SJCRH30 (cell line): ENCODE measurements at regions not wholly inside any gene's neighbourhood (a gene's known extent, or its start where the extent isn't known, plus 50 kb on each side); places are given as distances from the start of the nearest gene placed in this dataset.

ENCODE experiments used
- DNase-seq, 2 experiments: peaks; one replicate each; pipeline ENCODE4 v3.0.0-alpha.2; 2015 to 2020
- H3K27ac ChIP-seq: fragments of 250-450 bp; sonication (Bioruptor Pico); 2 replicates; pipeline ENCODE4 v1.5.1; 2020; ENCODE audit warnings: mild to moderate bottlenecking, moderate library complexity
- H3K27me3 ChIP-seq: fragments of 250-450 bp; sonication (Bioruptor Pico); 2 replicates; pipeline ENCODE4 v1.5.1; 2020; ENCODE audit warnings: mild to moderate bottlenecking, moderate library complexity
- H3K36me3 ChIP-seq: fragments of 250-450 bp; sonication (Bioruptor Pico); 2 replicates; pipeline ENCODE4 v1.5.1; 2020; ENCODE audit warnings: mild to moderate bottlenecking, moderate library complexity
- H3K4me1 ChIP-seq: fragments of 250-450 bp; sonication (Bioruptor Pico); 2 replicates; pipeline ENCODE4 v1.5.1; 2020; ENCODE audit warnings: mild to moderate bottlenecking, moderate library complexity
- H3K4me3 ChIP-seq: fragments of 250-450 bp; sonication (Bioruptor Pico); 2 replicates; pipeline ENCODE4 v1.5.1; 2020; ENCODE audit warnings: mild to moderate bottlenecking, moderate library complexity
- H3K9me3 ChIP-seq: fragments of 250-450 bp; sonication (Bioruptor Pico); replicated peaks from 2 replicates; pipeline ENCODE4 v1.5.1; 2020; ENCODE audit warnings: mild to moderate bottlenecking, moderate library complexity

DNA sequence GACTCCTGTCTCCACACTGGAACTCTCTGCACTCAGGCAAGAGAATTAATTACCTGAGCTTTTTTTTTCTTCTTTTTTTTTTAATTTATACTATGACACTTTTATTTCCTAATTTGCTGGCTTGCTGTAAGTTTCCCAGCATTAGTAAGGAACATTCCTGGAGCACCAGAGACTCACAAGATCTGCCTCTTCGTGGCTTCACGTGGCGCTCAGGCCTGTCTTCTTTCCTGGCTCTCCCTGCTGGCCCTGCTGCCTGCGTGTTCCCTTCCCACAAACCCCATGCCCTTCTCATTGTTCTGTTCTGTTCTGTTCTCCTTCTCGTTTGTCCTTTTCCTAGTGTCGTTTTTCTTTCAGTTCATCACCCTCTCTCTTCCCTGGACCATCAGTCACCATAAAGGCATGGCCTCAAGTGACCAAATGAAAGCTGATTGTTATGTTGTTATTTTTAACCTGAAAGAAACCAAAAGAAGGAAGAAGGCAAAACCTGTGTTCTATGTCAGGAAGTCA, 591.6 kb upstream of the PFKP start:
- H3K4me1 ChIP-seq = no peaks in the 10 kb centered on the region
- no peak for DNase-seq
- H3K36me3 ChIP-seq = no peaks in the 10 kb centered on the region
- H3K27ac ChIP-seq = no peak overlapping the region
- no peak overlapping the region for H3K4me3 ChIP-seq
- no peaks in the 10 kb centered on the region for H3K27me3 ChIP-seq
- H3K9me3 ChIP-seq = no peaks in the 10 kb centered on the region

- Histone ChIP-seq H3K9me3 (no peaks in the 10 kb centered on the region), H3K27me3 (no peaks in the 10 kb centered on the region), H3K36me3 (no peaks in the 10 kb centered on the region), H3K4me1 (no peaks in the 10 kb centered on the region), H3K4me3 (no peak overlapping the region), H3K27ac (no peak overlapping the region)
- no peak for DNase-seq
Observed at GRCh38 chr10:2471811-2472210, 595.5 kb upstream of the PFKP start.

GRCh38 chr10:2469802-2470201, 597.5 kb upstream of the PFKP start:
- H3K36me3 ChIP-seq = no peaks in the 10 kb centered on the region
- no peak overlapping the region for H3K27ac ChIP-seq
- H3K27me3 ChIP-seq = no peaks in the 10 kb centered on the region
- no peak overlapping the region for H3K4me3 ChIP-seq
- H3K9me3 ChIP-seq = no peaks in the 10 kb centered on the region
- H3K4me1 ChIP-seq = no peaks in the 10 kb centered on the region
- DNase-seq = no peak

GRCh38 chr10:2464483-2464882, 602.9 kb upstream of the PFKP start:
- DNase-seq = no peak
- H3K27me3 ChIP-seq = no peaks in the 10 kb centered on the region
- H3K27ac ChIP-seq = no peak overlapping the region
- no peaks in the 10 kb centered on the region for H3K36me3 ChIP-seq
- no peaks in the 10 kb centered on the region for H3K4me1 ChIP-seq
- no peaks in the 10 kb centered on the region for H3K9me3 ChIP-seq
- H3K4me3 ChIP-seq = no peak overlapping the region

DNA sequence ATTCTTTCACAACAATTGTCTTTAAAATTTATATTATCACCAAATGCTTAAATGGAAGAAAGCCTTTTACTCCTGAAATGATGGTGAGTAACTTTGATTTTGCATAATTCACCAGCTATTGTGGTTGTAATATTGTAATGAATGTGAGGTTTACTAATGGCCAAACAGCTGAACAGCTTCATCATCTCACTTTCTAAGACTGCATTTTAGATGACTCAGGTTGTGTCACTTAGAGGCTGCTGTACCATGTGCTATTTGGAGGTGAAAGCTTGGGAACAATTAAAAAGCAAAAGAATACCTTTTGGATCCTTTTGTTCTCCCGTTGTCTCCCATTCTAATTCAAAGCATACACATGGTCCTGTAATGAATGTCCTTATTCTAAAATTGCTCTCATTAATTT, 604.0 kb upstream of the PFKP start:
- no peak for DNase-seq
- no peak overlapping the region for H3K27ac ChIP-seq
- H3K9me3 ChIP-seq = no peaks in the 10 kb centered on the region
- no peaks in the 10 kb centered on the region for H3K27me3 ChIP-seq
- H3K4me3 ChIP-seq = no peak overlapping the region
- no peaks in the 10 kb centered on the region for H3K4me1 ChIP-seq
- no peaks in the 10 kb centered on the region for H3K36me3 ChIP-seq

GRCh38 chr10:2462581-2462980, 604.8 kb upstream of the PFKP start:
- H3K36me3 ChIP-seq = no peaks in the 10 kb centered on the region
- no peak for DNase-seq
- no peak overlapping the region for H3K27ac ChIP-seq
- H3K27me3 ChIP-seq = no peaks in the 10 kb centered on the region
- no peaks in the 10 kb centered on the region for H3K9me3 ChIP-seq
- no peak overlapping the region for H3K4me3 ChIP-seq
- H3K4me1 ChIP-seq = no peaks in the 10 kb centered on the region

DNA sequence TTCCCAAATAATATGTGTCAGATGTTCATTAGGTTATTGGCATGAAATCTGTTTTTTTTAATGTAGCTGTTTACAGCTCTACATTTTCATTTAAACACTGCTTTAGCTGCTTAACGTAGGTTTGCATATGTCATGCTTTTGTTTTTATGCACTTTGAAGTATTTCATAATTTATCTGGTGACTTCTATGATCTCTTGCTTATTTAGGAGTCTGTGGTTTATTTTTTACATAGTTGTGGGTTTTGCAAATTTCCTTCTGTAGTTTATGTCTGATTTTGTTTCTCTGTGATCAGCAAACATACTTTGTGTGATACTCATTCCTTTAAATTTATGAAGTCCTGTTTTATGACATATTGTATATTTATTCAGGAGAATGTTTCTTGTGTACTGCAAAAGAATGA, 606.5 kb upstream of the PFKP start:
- Histone ChIP-seq H3K9me3 (no peaks in the 10 kb centered on the region), H3K4me1 (no peaks in the 10 kb centered on the region), H3K36me3 (no peaks in the 10 kb centered on the region), H3K27ac (no peak overlapping the region), H3K4me3 (no peak overlapping the region), H3K27me3 (no peaks in the 10 kb centered on the region)
- no peak for DNase-seq

DNA sequence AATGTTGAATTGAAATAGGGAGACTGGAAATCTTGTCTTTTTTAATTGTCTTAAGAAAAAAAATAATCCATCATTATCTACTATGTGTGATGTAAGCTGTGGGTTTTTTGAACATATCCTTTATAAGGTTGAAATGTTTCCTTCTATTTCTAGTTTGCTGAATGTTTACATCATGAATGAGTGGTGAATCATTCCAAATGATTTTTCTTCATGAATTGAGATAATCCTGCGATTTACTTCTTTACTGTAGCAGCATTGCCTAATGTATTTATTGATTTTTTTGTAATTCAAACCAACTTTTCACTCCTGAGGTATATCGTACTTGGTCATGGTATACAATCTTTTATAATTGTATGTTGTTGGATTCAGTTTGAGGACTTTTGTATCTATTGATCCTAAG, 607.6 kb upstream of the PFKP start:
- no peak overlapping the region for H3K27ac ChIP-seq
- DNase-seq = no peak
- no peaks in the 10 kb centered on the region for H3K4me1 ChIP-seq
- H3K4me3 ChIP-seq = no peak overlapping the region
- H3K27me3 ChIP-seq = no peaks in the 10 kb centered on the region
- no peaks in the 10 kb centered on the region for H3K9me3 ChIP-seq
- H3K36me3 ChIP-seq = no peaks in the 10 kb centered on the region

DNA sequence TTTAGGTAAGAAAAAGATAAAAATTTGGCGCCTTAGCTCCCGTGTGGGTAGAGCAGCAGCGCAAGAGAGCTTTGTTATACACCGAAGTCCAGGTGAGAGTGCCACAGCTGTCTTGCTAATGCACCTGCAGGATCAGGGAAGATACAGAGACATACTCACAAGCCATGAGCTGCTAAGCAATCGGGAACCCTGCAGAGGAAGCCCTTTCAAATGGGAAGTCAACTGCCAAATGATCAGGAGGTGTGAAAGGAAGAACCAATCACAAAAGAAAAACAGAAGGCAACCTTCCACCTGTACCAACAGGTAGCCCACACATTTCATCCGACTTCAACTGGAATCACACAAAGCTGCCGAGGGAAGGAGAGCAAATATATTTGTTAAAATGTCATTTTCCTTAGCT, 610.5 kb upstream of the PFKP start:
- Histone ChIP-seq H3K36me3 (no peaks in the 10 kb centered on the region), H3K4me3 (no peak overlapping the region), H3K27ac (no peak overlapping the region), H3K27me3 (no peaks in the 10 kb centered on the region), H3K4me1 (no peaks in the 10 kb centered on the region), H3K9me3 (no peaks in the 10 kb centered on the region)
- no peak for DNase-seq

GRCh38 chr10:2445370-2445769, 622.0 kb upstream of the PFKP start:
- H3K4me1 ChIP-seq = no peaks in the 10 kb centered on the region
- no peak overlapping the region for H3K4me3 ChIP-seq
- DNase-seq = no peak
- H3K27me3 ChIP-seq = no peaks in the 10 kb centered on the region
- no peaks in the 10 kb centered on the region for H3K9me3 ChIP-seq
- H3K27ac ChIP-seq = no peak overlapping the region
- no peaks in the 10 kb centered on the region for H3K36me3 ChIP-seq

- Histone ChIP-seq H3K27ac (no peak overlapping the region), H3K4me3 (no peak overlapping the region), H3K4me1 (no peaks in the 10 kb centered on the region), H3K36me3 (no peaks in the 10 kb centered on the region), H3K9me3 (no peaks in the 10 kb centered on the region), H3K27me3 (no peaks in the 10 kb centered on the region)
- DNase-seq = no peak
Observed at GRCh38 chr10:2439983-2440382, 627.4 kb upstream of the PFKP start.

- no peak for DNase-seq
- Histone ChIP-seq H3K4me3 (no peak overlapping the region), H3K9me3 (no peaks in the 10 kb centered on the region), H3K27ac (no peak overlapping the region), H3K4me1 (no peaks in the 10 kb centered on the region), H3K36me3 (no peaks in the 10 kb centered on the region), H3K27me3 (no peaks in the 10 kb centered on the region)
Observed at GRCh38 chr10:2439000-2439399, 628.3 kb upstream of the PFKP start.

GRCh38 chr10:2438248-2438939, 629.0 kb upstream of the PFKP start:
- Histone ChIP-seq H3K27me3 (no peaks in the 10 kb centered on the region), H3K36me3 (no peaks in the 10 kb centered on the region), H3K27ac (no peak overlapping the region), H3K4me1 (no peaks in the 10 kb centered on the region), H3K9me3 (no peaks in the 10 kb centered on the region), H3K4me3 (no peak overlapping the region)
- DNase-seq = no peak

- H3K4me1 ChIP-seq = no peaks in the 10 kb centered on the region
- H3K27ac ChIP-seq = no peak overlapping the region
- H3K4me3 ChIP-seq = no peak overlapping the region
- DNase-seq = no peak
- no peaks in the 10 kb centered on the region for H3K9me3 ChIP-seq
- no peaks in the 10 kb centered on the region for H3K27me3 ChIP-seq
- H3K36me3 ChIP-seq = no peaks in the 10 kb centered on the region
Observed at GRCh38 chr10:2436933-2437332, 630.4 kb upstream of the PFKP start.

DNA sequence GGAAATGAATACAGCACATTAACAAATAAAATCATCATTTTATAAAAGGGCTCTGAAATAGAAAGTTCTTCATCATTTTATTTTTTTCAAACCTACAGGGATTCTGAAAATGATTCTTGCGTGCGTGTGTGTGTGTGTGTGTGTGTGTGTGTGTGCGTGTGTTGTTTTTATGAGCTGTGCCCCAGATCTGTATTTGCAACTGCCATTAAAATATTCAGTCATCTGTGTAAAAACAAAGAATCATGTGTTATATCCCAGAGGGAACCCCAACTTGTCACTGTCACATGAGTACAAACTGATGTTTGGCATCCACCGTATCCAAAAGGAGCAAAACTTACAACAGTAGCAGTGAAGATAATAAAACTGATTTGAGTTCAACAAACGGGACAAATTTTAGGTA, 635.4 kb upstream of the PFKP start:
- no peak for DNase-seq
- no peak overlapping the region for H3K4me3 ChIP-seq

GRCh38 chr10:2427412-2427811, 639.9 kb upstream of the PFKP start:
- no peak for DNase-seq
- Histone ChIP-seq H3K27me3 (no peaks in the 10 kb centered on the region), H3K4me3 (no peak overlapping the region), H3K4me1 (no peaks in the 10 kb centered on the region), H3K27ac (no peak overlapping the region), H3K9me3 (no peaks in the 10 kb centered on the region), H3K36me3 (no peaks in the 10 kb centered on the region)

More for the DNA sequence above, 635.4 kb upstream of the PFKP start:
- Histone ChIP-seq H3K27ac (no peak overlapping the region), H3K36me3 (no peaks in the 10 kb centered on the region), H3K27me3 (no peaks in the 10 kb centered on the region), H3K9me3 (no peaks in the 10 kb centered on the region), H3K4me1 (no peaks in the 10 kb centered on the region)
